Keratinocyte (primary cell): ENCODE measurements at regions not wholly inside any gene's neighbourhood (a gene's known extent, or its start where the extent isn't known, plus 50 kb on each side); places are given as distances from the start of the nearest gene placed in this dataset.
A peak's percentile ranks its signal among the peaks of the same experiment; 100 is the strongest.

Experiments used
- DNase-seq: peaks from one replicate; pipeline ENCODE4 v3.0.0-alpha.2; 2011; ENCODE audit warnings: low read depth, missing footprints, low spot score
- FAIRE-seq: peaks from 2 replicates; lab custom pipeline; 2011; peaks lifted over from hg19 to GRCh38; lab: Jason Lieb, UNC
- H2AFZ ChIP-seq: 2 replicates; pipeline ENCODE4 v1.6.0; 2012; ENCODE audit warnings: low read length, control low read depth, inconsistent platforms; ENCODE audit not compliant: control insufficient read depth
- H3K27ac ChIP-seq: 2 replicates; pipeline ENCODE4 v1.5.1; 2011; ENCODE audit warnings: low read length; ENCODE audit not compliant: control insufficient read depth, insufficient read depth
- H3K27me3 ChIP-seq: 3 replicates; pipeline ENCODE4 v1.6.0; 2011; ENCODE audit warnings: low read length; ENCODE audit not compliant: control insufficient read depth, insufficient read depth; ENCODE audit errors: extremely low read depth
- H3K36me3 ChIP-seq, 2 experiments: 2 replicates in 1 of 2; 3 replicates in 1 of 2; pipeline ENCODE4 v1.5.1; 2011; ENCODE audit warnings: low read length in 2 of 2, mild to moderate bottlenecking in 1 of 2; ENCODE audit not compliant: control insufficient read depth in 2 of 2, insufficient read depth in 2 of 2; ENCODE audit errors: extremely low read depth in 1 of 2
- H3K4me1 ChIP-seq: 3 replicates; pipeline ENCODE4 v1.5.1; 2011; ENCODE audit warnings: low read length; ENCODE audit not compliant: control insufficient read depth, insufficient read depth; ENCODE audit errors: extremely low read depth
- H3K4me2 ChIP-seq: 3 replicates; pipeline ENCODE4 v1.6.0; 2011; ENCODE audit warnings: low read depth, low read length; ENCODE audit not compliant: control insufficient read depth, insufficient read depth; ENCODE audit errors: extremely low read depth
- H3K4me3 ChIP-seq, 3 experiments: fragments of 200-600 bp in 1 of 3; sonication (generic) in 1 of 3; 2 replicates in 2 of 3; 3 replicates in 1 of 3; pipeline ENCODE4 v1.5.1; 2011 to 2016; ENCODE audit warnings: low read length in 3 of 3, mild to moderate bottlenecking in 3 of 3, control low read depth in 2 of 3, inconsistent platforms in 1 of 3, low read depth in 1 of 3, mixed read lengths in 1 of 3, mixed run types in 1 of 3, moderate library complexity in 1 of 3; ENCODE audit not compliant: control insufficient read depth in 2 of 3, insufficient read depth in 2 of 3; ENCODE audit errors: extremely low read depth in 1 of 3
- H3K79me2 ChIP-seq: 2 replicates; pipeline ENCODE4 v1.6.0; 2012; ENCODE audit warnings: low read length; ENCODE audit not compliant: control insufficient read depth, insufficient read depth
- H3K9ac ChIP-seq: 3 replicates; pipeline ENCODE4 v1.6.0; 2011; ENCODE audit warnings: low read length; ENCODE audit not compliant: control insufficient read depth, insufficient read depth; ENCODE audit errors: extremely low read depth
- H3K9me1 ChIP-seq: 3 replicates; pipeline ENCODE4 v1.6.0; 2011; ENCODE audit warnings: low read length; ENCODE audit not compliant: control insufficient read depth, insufficient read depth; ENCODE audit errors: extremely low read depth
- H3K9me3 ChIP-seq: 2 replicates; pipeline ENCODE4 v1.5.1; 2012; ENCODE audit warnings: low read depth, low read length; ENCODE audit not compliant: control insufficient read depth
- H4K20me1 ChIP-seq: 3 replicates; pipeline ENCODE4 v1.6.0; 2011; ENCODE audit warnings: low read length; ENCODE audit not compliant: control insufficient read depth, insufficient read depth; ENCODE audit errors: extremely low read depth
- EZH2 ChIP-seq: IDR thresholded peaks from one replicate; pipeline ENCODE4 v1.6.1; 2012; ENCODE audit warnings: inconsistent platforms, mild to moderate bottlenecking, low read length, moderate library complexity
- dilution Hi-C: fragments of 300-500 bp; cut with MboI; formaldehyde crosslinking; loops from one replicate; pipeline ENCODE4 v1.7.0; 2020; ENCODE audit warnings: low sequenced_read_pairs; ENCODE audit not compliant: extremely low pct_ligation_motif_present
- TF ChIP-seq, protein P1 (sequence below), 3 experiments: IDR thresholded peaks in 1 of 3; conservative IDR thresholded peaks in 1 of 3; optimal IDR thresholded peaks in 1 of 3; 2 replicates in 2 of 3; 3 replicates in 1 of 3; pipeline versions ENCODE3 to v1.5.1; 2011; ENCODE audit warnings: low read length in 3 of 3, mild to moderate bottlenecking in 3 of 3, moderate library complexity in 2 of 3, control low read depth in 1 of 3, inconsistent platforms in 1 of 3; ENCODE audit not compliant: insufficient read depth in 2 of 3; ENCODE audit errors: extremely low read depth in 1 of 3

DNA sequence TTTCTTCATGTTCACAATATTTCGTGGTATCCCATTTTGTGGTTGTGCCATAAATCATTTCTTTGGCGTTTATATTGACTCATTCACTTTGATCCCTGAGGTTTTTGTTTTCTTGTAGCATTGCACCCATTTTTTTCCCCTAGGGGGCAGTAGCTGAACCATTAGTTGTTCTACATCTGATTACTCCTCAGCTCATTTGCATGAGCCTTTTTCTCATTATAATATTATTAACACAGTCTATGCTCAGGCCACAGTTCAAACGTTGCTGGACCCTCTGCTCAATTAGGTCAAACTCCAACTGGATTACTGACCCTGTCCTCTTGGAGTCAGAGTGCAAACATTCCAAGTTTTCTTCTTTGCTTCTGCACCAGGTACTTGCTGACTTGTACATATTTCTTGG lies 475.4 kb upstream of the SEL1L start:
- Histone ChIP-seq H2AFZ (no peak overlapping the region), H3K27ac (no peak overlapping the region), H3K27me3 (no peaks in the 10 kb centered on the region), H3K79me2 (no peaks in the 10 kb centered on the region), H3K9me3 (no peaks in the 10 kb centered on the region), H3K9me1 (no peaks in the 10 kb centered on the region), H3K36me3 (no peaks in the 10 kb centered on the region), H3K9ac (no peak overlapping the region), H3K4me3 (no peak overlapping the region), H4K20me1 (no peaks in the 10 kb centered on the region), H3K4me2 (no peak overlapping the region), H3K4me1 (no peaks in the 10 kb centered on the region)
- DNase-seq: no peak
- dilution Hi-C loops: no loop called here
- no peak for FAIRE-seq
- TF ChIP-seq, protein P1, sequence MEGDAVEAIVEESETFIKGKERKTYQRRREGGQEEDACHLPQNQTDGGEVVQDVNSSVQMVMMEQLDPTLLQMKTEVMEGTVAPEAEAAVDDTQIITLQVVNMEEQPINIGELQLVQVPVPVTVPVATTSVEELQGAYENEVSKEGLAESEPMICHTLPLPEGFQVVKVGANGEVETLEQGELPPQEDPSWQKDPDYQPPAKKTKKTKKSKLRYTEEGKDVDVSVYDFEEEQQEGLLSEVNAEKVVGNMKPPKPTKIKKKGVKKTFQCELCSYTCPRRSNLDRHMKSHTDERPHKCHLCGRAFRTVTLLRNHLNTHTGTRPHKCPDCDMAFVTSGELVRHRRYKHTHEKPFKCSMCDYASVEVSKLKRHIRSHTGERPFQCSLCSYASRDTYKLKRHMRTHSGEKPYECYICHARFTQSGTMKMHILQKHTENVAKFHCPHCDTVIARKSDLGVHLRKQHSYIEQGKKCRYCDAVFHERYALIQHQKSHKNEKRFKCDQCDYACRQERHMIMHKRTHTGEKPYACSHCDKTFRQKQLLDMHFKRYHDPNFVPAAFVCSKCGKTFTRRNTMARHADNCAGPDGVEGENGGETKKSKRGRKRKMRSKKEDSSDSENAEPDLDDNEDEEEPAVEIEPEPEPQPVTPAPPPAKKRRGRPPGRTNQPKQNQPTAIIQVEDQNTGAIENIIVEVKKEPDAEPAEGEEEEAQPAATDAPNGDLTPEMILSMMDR (optimal IDR thresholded peaks at IDR 0.05 in 1 of 3, IDR thresholded peaks at IDR 0.05 in 1 of 3, conservative IDR thresholded peaks at IDR 0.05 in 1 of 3; ENCODE audit: extremely low read depth in 1 of 3, insufficient read depth in 2 of 3, low read length in 3 of 3): peak in 1 of 3 experiments; percentile 29
- no peak for TF ChIP-seq EZH2

- FAIRE-seq (no peak), DNase-seq (no peak)
- dilution Hi-C loops: no loop called here
- no peaks in the 10 kb centered on the region for H3K27me3 ChIP-seq
- no peak overlapping the region for H3K4me2 ChIP-seq
- no peaks in the 10 kb centered on the region for H4K20me1 ChIP-seq
- no peak overlapping the region for H3K9ac ChIP-seq
- no peak overlapping the region for H3K27ac ChIP-seq
- H3K4me1 ChIP-seq: no peaks in the 10 kb centered on the region
- H3K4me3 ChIP-seq: no peak overlapping the region
- H3K36me3 ChIP-seq: no peaks in the 10 kb centered on the region
- H3K9me1 ChIP-seq: no peaks in the 10 kb centered on the region
- H3K79me2 ChIP-seq: no peaks in the 10 kb centered on the region
- no peaks in the 10 kb centered on the region for H3K9me3 ChIP-seq
- H2AFZ ChIP-seq: no peak overlapping the region
- TF ChIP-seq, protein P1 (optimal IDR thresholded peaks at IDR 0.05 in 1 of 3, IDR thresholded peaks at IDR 0.05 in 1 of 3, conservative IDR thresholded peaks at IDR 0.05 in 1 of 3; ENCODE audit: extremely low read depth in 1 of 3, insufficient read depth in 2 of 3, low read length in 3 of 3): no peak
- TF ChIP-seq EZH2: no peak
These were observed 476.3 kb upstream of the SEL1L start for GRCh38 chr14:82009993-82010392.
